ENCODE measurements at regions not wholly inside any gene's neighbourhood (a gene's known extent, or its start where the extent isn't known, plus 50 kb on each side); places are given as distances from the start of the nearest gene placed in this dataset.
"Not testable (repeated sequence)": the region's sequence is repeated elsewhere in the genome, so short reads cannot be mapped to it uniquely, and the experiment has no call there.

- in situ Hi-C loops (cut with MboI; ENCODE audit: low pct_unique_long_range_greater_than_20kb, low sequenced_read_pairs) = no loop called here
- no peak for DNase-seq
These were observed 156.5 kb downstream of the TTLL2 start for GRCh38 chr6:167481307-167481926.

GRCh38 chr6:167482801-167483200 is 157.9 kb downstream of the TTLL2 start:
- in situ Hi-C loops (cut with MboI; ENCODE audit: low pct_unique_long_range_greater_than_20kb, low sequenced_read_pairs); DNase-seq: not testable (repeated sequence)

- DNase-seq = peak; percentile 35
- in situ Hi-C loops (cut with MboI; ENCODE audit: low pct_unique_long_range_greater_than_20kb, low sequenced_read_pairs) = no loop called here
These were observed 160.5 kb downstream of the TTLL2 start for GRCh38 chr6:167485186-167485978.

- in situ Hi-C loops (cut with MboI; ENCODE audit: low pct_unique_long_range_greater_than_20kb, low sequenced_read_pairs) = no loop called here
These were observed 163.1 kb downstream of the TTLL2 start for GRCh38 chr6:167487749-167488664.

GRCh38 chr6:167491438-167492099 is 166.7 kb downstream of the TTLL2 start:
- DNase-seq = no peak
- in situ Hi-C loops (cut with MboI; ENCODE audit: low pct_unique_long_range_greater_than_20kb, low sequenced_read_pairs) = no loop called here

More at GRCh38 chr6:167487749-167488664, 163.1 kb downstream of the TTLL2 start:
- no peak for DNase-seq

GRCh38 chr6:167492100-167492449 is 167.2 kb downstream of the TTLL2 start:
- in situ Hi-C loops (cut with MboI; ENCODE audit: low pct_unique_long_range_greater_than_20kb, low sequenced_read_pairs) = no loop called here
- DNase-seq = no peak

- in situ Hi-C loops (cut with MboI; ENCODE audit: low pct_unique_long_range_greater_than_20kb, low sequenced_read_pairs) = no loop called here
- DNase-seq = no peak
These were observed 168.4 kb downstream of the TTLL2 start for GRCh38 chr6:167493310-167493709.

- no peak for DNase-seq
- in situ Hi-C loops (cut with MboI; ENCODE audit: low pct_unique_long_range_greater_than_20kb, low sequenced_read_pairs) = no loop called here
These were observed 169.3 kb downstream of the TTLL2 start for GRCh38 chr6:167493976-167494697.

GRCh38 chr6:167494698-167495435 is 170.0 kb downstream of the TTLL2 start:
- in situ Hi-C loops (cut with MboI; ENCODE audit: low pct_unique_long_range_greater_than_20kb, low sequenced_read_pairs) = no loop called here

GRCh38 chr6:167495506-167496401 is 170.9 kb downstream of the TTLL2 start:
- in situ Hi-C loops (cut with MboI; ENCODE audit: low pct_unique_long_range_greater_than_20kb, low sequenced_read_pairs) = no loop called here

More at GRCh38 chr6:167494698-167495435, 170.0 kb downstream of the TTLL2 start:
- DNase-seq = no peak

GRCh38 chr6:167496707-167497106 is 171.8 kb downstream of the TTLL2 start:
- DNase-seq = no peak
- in situ Hi-C loops (cut with MboI; ENCODE audit: low pct_unique_long_range_greater_than_20kb, low sequenced_read_pairs) = no loop called here

More at GRCh38 chr6:167495506-167496401, 170.9 kb downstream of the TTLL2 start:
- no peak for DNase-seq

- no peak for DNase-seq
- in situ Hi-C loops (cut with MboI; ENCODE audit: low pct_unique_long_range_greater_than_20kb, low sequenced_read_pairs) = no loop called here
These were observed 172.7 kb downstream of the TTLL2 start for GRCh38 chr6:167497428-167498056.

- no peak for DNase-seq
- in situ Hi-C loops (cut with MboI; ENCODE audit: low pct_unique_long_range_greater_than_20kb, low sequenced_read_pairs) = no loop called here
These were observed 174.3 kb downstream of the TTLL2 start for GRCh38 chr6:167499161-167499660.

GRCh38 chr6:167500961-167501360 is 176.1 kb downstream of the TTLL2 start:
- in situ Hi-C loops (cut with MboI; ENCODE audit: low pct_unique_long_range_greater_than_20kb, low sequenced_read_pairs) = no loop called here
- DNase-seq = no peak

GRCh38 chr6:167501831-167502385 is 177.0 kb downstream of the TTLL2 start:
- peak; percentile 25 for DNase-seq

GRCh38 chr6:167502471-167502870 is 177.6 kb downstream of the TTLL2 start:
- no peak for DNase-seq
- in situ Hi-C loops (cut with MboI; ENCODE audit: low pct_unique_long_range_greater_than_20kb, low sequenced_read_pairs) = no loop called here

More at GRCh38 chr6:167501831-167502385, 177.0 kb downstream of the TTLL2 start:
- in situ Hi-C loops (cut with MboI; ENCODE audit: low pct_unique_long_range_greater_than_20kb, low sequenced_read_pairs) = no loop called here

Data from KBM-7 (cell line).